NCI-H1092 (cell line): ENCODE measurements at regions not wholly inside any gene's neighbourhood (a gene's known extent, or its start where the extent isn't known, plus 50 kb on each side); places are given as distances from the start of the nearest gene placed in this dataset.

ENCODE experiments used
- DNase-seq: peaks from one replicate; lab custom pipeline; 2025; lab: John Stamatoyannopoulos, UW

- no peak for DNase-seq
Measured at GRCh38 chr7:25889765-25890164, 262.2 kb upstream of the NFE2L3 start.

GRCh38 chr7:25891591-25891990 lies 260.4 kb upstream of the NFE2L3 start:
- DNase-seq: no peak

- DNase-seq: no peak
Measured at GRCh38 chr7:25893436-25893835, 258.6 kb upstream of the NFE2L3 start.

- no peak for DNase-seq
Measured at GRCh38 chr7:25894002-25894901, 257.7 kb upstream of the NFE2L3 start.

GRCh38 chr7:25894902-25895791 lies 256.9 kb upstream of the NFE2L3 start:
- no peak for DNase-seq

- no peak for DNase-seq
Measured at GRCh38 chr7:25895792-25896171, 256.2 kb upstream of the NFE2L3 start.

GRCh38 chr7:25897261-25897782 lies 254.7 kb upstream of the NFE2L3 start:
- no peak for DNase-seq

GRCh38 chr7:25900245-25900644 lies 251.8 kb upstream of the NFE2L3 start:
- no peak for DNase-seq

- no peak for DNase-seq
Measured at GRCh38 chr7:25900877-25901276, 251.1 kb upstream of the NFE2L3 start.

GRCh38 chr7:25901658-25902057 lies 250.3 kb upstream of the NFE2L3 start:
- no peak for DNase-seq

- DNase-seq: no peak
Measured at GRCh38 chr7:25906003-25906402, 246.0 kb upstream of the NFE2L3 start.

- no peak for DNase-seq
Measured at GRCh38 chr7:25906760-25907159, 245.2 kb upstream of the NFE2L3 start.

GRCh38 chr7:25907214-25907613 lies 244.8 kb upstream of the NFE2L3 start:
- no peak for DNase-seq

GRCh38 chr7:25907731-25908130 lies 244.3 kb upstream of the NFE2L3 start:
- no peak for DNase-seq

- DNase-seq: no peak
Measured at GRCh38 chr7:25908154-25908949, 243.6 kb upstream of the NFE2L3 start.

- DNase-seq: no peak
Measured at GRCh38 chr7:25911738-25912607, 240.0 kb upstream of the NFE2L3 start.

- DNase-seq: peak; percentile 32
Measured at GRCh38 chr7:25913598-25914224, 238.3 kb upstream of the NFE2L3 start.

GRCh38 chr7:25918731-25919130 lies 233.3 kb upstream of the NFE2L3 start:
- DNase-seq: no peak

- DNase-seq: no peak
Measured at GRCh38 chr7:25922296-25922695, 229.7 kb upstream of the NFE2L3 start.

- DNase-seq: no peak
Measured at GRCh38 chr7:25923741-25924460, 228.1 kb upstream of the NFE2L3 start.
